ACHN (cell line): ENCODE measurements at regions not wholly inside any gene's neighbourhood (a gene's known extent, or its start where the extent isn't known, plus 50 kb on each side); places are given as distances from the start of the nearest gene placed in this dataset.
"Not testable (repeated sequence)": the region's sequence is repeated elsewhere in the genome, so short reads cannot be mapped to it uniquely, and the experiment has no call there.

Experiments
- DNase-seq: peaks from one replicate; pipeline ENCODE4 v3.0.0-alpha.2; 2015
- in situ Hi-C: cut with HindIII; loops from 2 replicates; pipeline ENCODE4 v1.10.0; 2017; ENCODE audit warnings: low sequenced_read_pairs, low pct_ligation_motif_present, low pct_unique_long_range_greater_than_20kb

DNA sequence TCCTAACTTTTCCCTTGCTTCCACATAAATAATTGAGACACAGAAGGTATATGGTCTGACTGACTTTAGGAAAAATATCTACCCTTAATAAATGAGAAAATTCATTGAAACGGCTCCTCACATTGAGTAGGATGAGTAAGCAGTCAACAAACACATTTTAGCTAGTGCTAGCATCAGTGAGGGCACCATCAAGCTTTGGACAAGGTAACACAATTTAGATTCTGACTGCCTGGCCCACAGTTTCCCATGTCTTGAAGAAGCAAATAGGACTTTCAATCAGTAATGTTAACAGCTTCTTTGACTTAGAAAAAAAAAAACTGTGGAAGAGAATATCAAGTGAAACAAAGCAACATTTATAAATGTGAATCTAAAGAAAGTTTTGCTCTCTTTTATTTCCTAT, 70.1 kb upstream of the MBNL1 start:
- no peak for DNase-seq
- in situ Hi-C loops: no loop called here

DNA sequence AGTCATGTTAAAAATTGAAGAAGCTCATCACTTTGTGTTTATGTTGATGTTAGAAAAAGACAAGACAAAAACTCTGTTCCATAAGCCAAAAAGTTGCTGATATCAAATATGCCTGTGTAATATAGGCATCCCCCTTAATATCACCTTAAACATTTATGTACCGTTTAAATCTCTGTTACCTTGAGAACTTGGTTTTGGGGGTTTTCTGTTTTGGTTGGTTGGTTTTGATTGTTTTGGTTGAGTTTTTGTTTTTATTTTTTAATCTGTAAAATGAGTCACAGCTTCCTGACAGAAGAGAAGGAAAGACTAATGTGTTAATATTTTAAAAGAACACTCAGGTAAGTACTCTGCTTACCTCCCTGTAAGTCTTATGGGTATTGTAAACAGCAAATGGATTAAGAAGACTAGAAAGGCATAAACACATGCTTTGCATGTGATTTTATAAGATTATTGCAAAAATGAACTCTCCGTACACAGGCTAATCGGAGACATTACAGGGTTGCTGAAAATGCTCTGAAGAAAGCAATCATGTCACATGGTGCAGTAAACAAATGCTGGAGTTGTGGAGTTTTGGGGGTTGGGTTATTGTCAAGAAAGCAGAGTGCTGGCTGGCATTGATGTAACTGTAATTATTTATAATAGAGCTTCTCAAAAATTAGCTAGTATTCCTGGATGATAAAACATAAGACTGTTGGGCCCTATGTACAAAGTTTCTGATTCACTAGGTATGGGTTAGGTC, 69.5 kb upstream of the MBNL1 start:
- in situ Hi-C loops: no loop called here

DNA sequence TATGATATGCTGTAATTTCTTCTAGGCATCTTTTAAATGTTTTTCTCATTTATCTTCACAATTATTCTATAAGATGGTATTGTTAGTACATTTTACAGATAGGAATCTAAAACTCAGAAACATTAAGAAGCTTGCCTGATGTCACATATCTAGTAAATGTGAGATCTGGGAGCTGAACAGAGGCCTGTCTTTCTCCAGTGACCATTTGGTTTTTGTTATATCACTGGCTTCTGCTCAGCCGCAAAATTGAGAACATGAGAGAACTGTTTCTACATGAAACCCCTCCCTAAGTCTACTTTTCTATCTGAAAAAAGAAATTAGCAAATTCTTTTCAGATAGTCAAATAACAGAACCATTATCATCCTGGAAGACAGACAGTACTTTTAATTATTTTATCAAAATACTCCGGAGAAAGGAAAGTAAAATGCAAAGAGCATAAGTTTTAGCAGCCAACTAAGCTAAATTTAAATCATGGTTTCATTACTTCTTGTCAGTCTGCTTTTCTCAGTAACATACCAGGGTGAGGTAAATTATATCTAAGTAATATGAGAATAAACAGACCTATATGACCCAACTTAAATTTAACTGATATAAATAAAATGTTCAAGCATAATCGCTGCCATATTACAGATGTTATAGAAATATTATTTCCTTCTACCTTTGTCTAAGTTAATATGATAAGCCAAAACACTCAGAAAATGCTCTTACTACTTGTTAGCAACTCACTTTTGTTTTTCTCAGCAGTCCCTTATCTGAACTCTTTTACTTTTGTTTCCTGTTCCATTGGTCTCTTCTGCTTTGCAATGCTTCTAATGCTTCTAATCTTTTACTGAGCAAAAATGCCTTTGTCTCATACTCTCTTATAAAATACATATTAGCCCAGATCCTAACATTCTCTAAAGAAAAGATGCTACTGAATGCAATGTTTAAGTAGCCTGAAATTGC, 68.0 kb upstream of the MBNL1 start:
- DNase-seq: no peak
- in situ Hi-C loops: no loop called here

More for the DNA sequence above, 69.5 kb upstream of the MBNL1 start:
- no peak for DNase-seq

DNA sequence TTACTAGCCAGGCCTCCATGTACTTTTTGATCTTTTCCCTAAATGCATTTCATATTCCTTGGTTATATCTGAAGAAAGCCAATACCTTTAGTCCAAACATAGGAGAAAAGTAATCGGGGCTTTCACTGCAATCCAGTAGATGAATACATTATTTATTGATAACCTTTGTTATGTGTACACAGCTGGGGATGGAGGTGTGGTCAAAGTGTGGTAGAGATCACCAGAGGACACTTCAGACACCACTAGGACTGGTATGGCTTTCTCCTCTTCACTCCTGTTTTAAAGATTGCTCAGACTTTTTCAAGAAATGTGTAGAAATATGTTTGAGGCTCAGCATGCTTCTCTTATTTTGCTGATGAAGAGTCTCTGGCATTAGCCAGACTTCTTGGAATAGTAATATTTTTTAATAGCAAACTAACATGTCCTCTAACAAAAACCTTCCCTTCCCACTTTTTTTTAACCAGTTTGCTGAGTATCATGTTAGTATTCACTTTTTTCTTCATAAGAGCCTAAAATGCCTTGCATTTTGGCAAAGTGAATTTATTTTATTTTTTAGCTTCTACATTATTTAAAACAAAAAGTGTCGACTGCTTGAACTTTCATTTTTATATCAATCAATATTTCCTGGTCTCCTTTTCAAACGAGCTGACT, 65.6 kb upstream of the MBNL1 start:
- peak; percentile 25 for DNase-seq
- in situ Hi-C loops: no loop called here

DNA sequence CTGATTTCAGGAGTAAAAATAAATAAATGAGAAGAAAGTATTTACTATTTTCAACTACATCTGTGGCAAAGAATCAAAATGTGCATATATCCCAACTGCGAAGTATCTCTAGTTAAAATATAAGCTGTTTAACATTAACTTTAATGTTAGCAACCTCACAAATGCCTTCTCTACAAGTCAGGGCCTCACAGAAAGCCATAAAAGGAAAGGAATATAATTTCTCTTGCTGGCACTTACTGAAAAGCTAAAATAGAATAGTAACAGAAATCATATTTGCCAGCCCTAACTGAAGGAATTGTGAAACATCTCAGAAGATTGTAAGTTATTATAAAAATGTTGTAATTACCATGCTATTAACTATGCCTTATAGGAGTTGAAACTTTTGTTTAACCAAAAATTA, 65.1 kb upstream of the MBNL1 start:
- peak; percentile 46 for DNase-seq
- in situ Hi-C loops: no loop called here

DNA sequence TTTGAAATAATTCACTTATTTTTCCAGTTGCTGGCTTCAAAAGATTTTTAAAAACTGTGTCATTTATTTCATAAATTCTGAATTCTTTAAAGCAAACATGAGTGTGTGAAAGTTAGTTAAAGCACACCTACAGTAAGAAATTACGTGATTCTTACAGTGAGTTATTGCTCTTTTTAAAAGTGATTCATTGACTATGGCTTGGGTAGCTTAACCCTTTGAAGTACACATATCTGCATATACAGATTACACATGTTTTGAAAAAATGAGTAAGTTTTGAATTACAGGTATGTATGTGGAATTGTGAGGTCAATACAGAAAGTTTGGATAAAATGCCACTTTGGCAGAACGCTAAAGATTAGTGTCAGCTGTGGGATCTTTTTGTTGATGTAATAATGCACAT, 64.5 kb upstream of the MBNL1 start:
- in situ Hi-C loops: no loop called here

DNA sequence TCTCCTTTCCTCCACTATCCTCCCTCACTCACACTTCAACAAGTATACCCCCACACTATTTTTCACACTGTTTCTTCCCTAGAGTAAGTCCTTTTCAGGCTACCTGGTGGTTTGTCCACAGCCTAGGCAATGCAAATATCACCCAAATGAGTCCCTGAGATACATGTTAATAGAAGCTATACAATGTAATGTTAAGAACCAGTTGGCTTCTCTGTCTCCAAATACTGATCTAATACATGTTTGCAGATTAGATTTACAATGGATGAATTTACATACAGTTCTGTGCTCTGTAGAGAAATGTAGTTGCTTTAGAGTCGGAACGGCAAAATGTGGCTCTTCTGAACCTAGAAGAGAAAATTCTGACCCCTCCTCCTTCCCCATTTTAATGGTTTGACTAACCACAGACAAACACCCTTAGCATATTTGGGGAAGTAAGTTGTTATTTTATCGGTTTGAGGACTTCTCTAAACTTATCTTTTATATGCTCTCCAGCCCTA, 63.6 kb upstream of the MBNL1 start:
- in situ Hi-C loops: no loop called here
- no peak for DNase-seq

More for the DNA sequence above, 64.5 kb upstream of the MBNL1 start:
- DNase-seq: peak; percentile 32

DNA sequence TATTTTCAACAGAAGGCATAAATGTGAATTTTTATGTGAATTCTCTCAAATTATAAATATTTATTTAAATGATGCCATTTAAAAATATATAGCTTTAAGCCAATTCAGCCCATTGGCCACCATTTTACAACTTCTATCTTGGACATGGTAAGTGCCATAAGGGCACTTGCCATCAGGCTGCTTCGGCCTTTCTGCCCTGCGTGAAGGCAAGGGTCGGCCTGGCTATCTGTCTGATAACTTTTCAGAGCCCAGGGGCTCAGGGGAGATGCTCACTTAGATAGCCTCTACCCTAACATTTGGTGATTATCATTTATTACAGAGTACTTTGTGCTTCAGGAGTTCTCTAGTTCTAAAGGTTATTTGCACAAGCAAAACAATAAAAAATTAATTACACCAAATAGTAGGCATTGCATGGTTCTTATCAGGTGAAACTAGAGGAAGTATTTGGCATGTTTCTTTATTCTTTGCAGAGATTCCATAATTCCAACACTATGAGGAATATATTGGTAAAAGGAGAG, 62.4 kb upstream of the MBNL1 start:
- in situ Hi-C loops: no loop called here
- DNase-seq: no peak

DNA sequence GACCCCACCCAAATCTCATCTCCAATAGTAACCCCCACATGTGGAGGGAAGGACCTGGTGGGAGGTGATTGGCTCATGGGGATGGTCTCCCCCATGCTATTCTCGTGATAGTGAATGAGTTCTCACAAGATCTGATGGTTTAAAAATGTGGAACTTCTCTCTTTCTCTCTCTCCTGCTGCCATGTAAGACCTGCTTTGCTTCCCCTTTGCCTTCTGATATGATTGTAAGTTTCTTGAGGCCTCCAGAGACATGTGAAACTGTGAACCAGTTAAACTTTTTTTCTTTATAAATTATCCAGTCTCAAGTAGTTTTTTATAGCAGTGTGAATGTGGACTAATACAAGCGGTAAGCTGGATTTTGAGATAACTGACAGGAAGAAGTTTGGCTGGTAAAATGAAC, 60.3 kb upstream of the MBNL1 start:
- in situ Hi-C loops: no loop called here

DNA sequence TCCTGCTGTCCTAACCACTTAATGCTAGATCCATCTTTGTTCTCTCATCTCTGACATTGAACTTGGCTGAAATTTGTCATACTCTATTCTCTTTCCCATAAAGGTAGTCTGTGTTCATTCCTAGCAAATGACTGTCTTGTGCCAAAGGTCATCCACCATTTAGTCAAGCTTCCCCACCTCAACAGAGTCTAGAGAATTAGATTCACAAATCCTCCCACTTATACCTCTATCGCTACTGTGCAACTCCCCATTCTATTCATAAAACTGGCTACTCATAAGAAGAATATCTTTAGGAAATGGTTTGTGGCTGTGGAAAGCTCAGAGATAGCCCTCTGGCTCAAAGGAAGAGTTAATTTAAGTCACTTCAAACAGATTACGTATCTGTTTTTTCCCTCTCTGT, 59.7 kb upstream of the MBNL1 start:
- in situ Hi-C loops: no loop called here
- no peak for DNase-seq

More for the DNA sequence above, 60.3 kb upstream of the MBNL1 start:
- DNase-seq: no peak

DNA sequence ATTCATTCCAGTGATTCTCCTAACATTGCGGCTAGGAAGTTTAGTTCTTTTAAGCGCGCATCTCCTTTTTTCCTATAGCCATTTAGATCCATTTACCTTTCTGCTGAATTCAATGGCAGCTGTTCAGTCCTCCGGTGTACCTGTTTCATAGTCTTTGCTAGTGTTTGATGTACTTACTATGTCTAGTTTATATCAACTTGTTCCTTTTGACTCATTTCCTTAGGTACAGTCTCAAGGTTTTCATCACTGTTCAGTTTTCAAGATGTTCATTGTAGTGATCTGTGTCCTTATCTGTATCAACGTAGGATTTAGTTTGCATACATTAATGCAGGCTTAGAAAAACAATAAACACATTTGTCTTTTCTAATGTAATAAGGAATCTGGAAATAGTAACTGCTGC, 59.0 kb upstream of the MBNL1 start:
- DNase-seq: no peak
- in situ Hi-C loops: no loop called here

DNA sequence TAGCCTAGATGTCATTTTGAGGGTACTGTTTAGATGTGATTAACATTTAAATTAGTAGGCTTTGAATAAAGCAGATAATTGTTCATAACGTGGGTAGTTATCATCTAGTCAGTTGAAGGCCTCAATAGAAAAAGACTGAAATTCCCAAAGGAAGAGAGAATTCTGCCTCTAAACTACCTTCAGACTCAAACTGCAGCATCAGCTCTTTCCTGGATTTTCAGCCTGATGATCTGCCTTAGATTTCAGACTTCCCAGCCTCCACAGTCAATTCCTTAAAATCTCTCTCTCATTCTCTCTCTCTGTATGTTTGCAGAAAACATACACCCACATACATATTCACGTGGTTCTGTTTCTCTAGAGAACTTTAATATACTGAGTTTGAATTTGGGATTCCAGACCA, 58.0 kb upstream of the MBNL1 start:
- in situ Hi-C loops: no loop called here
- DNase-seq: no peak

DNA sequence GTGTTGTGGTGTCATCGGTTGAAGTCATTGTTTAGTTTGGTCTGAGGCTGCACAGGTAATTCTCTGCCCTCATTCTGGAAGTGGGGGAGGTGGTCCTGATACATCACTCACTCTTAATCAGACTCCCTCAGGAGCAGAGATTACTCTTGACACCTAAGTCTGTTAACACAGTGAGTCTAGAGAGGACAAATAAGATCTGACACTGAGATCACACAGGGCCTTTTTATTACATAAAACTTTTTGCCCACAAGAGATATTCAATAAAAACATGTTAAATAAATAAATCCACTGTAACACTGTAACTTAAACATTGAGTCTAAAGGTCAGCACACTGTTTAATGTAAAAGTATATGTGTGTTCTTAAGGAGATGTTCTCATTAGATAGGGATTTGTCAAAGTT, 57.1 kb upstream of the MBNL1 start:
- DNase-seq: no peak
- in situ Hi-C loops: no loop called here

DNA sequence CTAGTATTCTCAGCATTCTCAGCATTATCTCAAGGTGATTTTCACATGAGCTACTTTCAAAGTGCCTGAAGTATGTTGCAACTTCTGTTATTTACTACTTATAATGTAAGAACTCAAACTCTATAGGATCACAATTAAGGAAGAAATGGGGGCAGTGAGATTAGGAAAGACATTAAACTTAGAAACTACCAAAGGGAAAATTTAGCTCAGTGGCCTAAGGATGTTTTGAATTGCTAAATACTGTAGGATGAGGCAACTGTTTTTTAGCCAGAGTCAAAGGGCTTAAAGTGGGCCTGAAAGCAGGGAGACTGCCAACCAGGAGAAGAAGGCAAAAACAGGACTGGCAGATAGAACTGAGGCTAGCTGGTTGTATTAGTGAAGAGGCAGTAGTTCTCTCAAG, 55.5 kb upstream of the MBNL1 start:
- DNase-seq: no peak
- in situ Hi-C loops: no loop called here

DNA sequence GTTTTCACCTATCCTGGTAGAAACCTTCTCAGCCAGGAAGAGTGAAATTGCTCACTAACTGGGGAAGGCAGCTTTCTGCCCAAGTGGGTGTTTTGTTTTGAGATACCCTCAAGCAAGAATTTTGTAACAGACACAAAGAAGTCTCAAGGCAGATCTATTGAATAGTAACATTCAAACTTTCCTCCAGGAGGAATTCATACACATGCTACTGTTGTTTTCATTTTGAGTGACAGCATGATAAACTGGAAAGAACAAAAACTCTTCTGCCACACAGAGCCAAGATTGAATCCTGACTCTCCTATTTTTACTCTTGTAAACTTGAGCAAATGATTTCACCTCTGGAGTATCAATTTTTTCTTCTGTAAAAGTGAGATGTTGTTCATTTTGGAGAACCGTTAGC, 54.8 kb upstream of the MBNL1 start:
- in situ Hi-C loops: no loop called here
- no peak for DNase-seq

DNA sequence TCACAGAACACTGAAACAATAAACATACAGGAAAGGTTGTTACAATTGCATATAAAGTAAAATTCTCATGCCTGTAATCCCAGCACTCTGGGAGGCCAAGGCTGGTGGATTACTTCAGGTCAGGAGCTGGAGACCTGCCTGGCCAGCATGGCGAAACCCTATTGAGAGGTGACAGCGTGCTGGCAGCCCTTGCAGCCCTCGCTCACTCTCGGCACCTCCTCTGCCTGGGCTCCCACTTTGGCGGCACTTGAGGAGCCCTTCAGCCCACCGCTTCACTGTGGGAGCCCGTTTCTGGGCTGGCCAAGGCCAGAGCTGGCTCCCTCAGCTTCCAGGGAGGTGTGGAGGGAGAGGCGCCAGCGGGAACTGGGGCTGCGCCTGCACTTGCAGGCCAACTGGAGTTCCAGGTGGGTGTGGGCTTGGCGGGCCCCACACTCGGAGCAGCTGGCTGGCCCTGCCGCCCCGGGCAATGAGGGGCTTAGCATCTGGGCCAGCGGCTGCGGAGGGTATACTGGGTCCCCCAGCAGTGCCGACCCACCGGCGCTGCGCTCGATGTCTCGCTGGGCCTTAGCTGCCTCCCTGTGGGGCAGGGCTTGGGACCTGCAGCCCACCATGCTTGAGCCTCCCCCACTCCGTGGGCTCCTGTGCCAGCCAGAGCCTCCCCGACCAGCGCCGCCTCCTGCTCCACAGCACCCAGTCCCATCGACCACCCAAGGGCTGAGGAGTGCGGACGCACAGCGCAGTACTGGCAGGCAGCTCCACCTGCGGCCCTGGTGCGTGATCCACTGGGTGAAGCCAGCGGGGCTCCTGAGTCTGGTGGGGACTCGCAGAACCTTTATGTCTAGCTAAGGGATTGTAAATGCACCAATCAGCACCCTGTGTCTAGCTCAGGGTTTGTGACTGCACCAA, 51.5 kb upstream of the MBNL1 start:
- in situ Hi-C loops, DNase-seq: not testable (repeated sequence)

DNA sequence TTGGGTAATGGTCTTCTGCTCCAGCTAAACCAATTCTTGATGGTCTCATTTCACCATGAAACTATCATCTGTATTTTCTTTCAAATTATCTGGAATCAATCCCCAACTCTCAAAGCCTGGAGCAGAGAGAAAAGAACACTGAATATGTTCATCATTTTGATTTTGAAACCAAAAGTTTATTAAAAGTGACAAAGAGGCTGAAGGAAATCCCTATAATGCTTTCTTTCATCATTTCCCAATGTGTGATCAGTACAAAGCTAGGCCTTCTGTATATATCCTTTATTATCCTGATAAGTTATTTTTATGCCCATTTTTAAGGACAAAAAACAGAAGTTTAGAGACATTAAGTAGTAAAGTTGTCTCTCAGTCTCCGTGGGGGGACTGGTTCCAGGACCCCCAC, 50.1 kb upstream of the MBNL1 start:
- in situ Hi-C loops: no loop called here
- no peak for DNase-seq
